Activated effector memory CD4-positive, alpha-beta T cell treated with anti-CD3 and anti-CD28 coated beads, Interleukin-2, amount 50 U/mL, for 16 hours (primary cell): ENCODE measurements at regions not wholly inside any gene's neighbourhood (a gene's known extent, or its start where the extent isn't known, plus 50 kb on each side); places are given as distances from the start of the nearest gene placed in this dataset.
"Not testable (repeated sequence)": the region's sequence is repeated elsewhere in the genome, so short reads cannot be mapped to it uniquely, and the experiment has no call there.

Experiments used
- DNase-seq: peaks from one replicate; pipeline ENCODE4 v3.0.0-alpha.2; 2020

DNA sequence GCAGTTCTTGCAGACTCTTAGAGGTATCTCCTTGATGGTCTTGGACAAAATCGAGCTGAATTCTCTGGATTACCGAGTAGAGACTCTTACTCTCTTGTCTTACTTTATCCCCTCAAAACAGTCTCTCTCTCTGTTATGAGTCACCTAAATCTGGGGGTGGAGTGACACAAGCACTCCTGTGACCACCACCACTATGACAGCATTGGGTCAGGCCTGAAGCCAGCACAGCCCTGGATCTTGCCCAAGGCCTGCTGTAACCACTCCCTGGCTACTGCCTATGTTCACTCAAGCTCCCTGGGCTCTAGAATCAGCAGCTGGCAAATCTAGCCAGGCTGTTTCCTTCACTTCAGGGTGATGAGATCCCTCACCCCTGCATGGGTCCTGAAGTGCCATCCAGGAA is 662.5 kb downstream of the LUZP2 start:
- no peak for DNase-seq

GRCh38 chr11:25163421-25163820 is 666.6 kb downstream of the LUZP2 start:
- no peak for DNase-seq

DNA sequence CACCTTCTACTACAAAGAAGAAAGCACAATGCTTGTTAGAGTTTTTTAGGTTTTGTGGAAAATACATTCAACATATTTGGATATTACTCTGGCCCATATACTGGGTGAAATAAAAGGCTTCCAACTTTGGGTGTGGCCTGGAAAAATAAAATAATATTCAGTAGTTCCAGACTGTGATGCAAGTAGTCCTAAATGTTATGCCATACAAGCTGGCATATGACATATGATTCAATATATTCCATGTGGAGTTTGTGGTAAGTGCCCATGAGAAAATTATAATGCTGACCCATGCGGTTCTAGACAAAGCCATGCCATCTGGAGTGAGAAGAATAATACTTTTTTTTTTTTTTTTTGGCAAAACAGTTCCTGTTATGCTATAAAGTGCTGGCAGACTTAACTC is 683.3 kb downstream of the LUZP2 start:
- no peak for DNase-seq

- DNase-seq, result no peak
Measured at GRCh38 chr11:25183411-25183810, 686.6 kb downstream of the LUZP2 start.

- DNase-seq, result no peak
Measured at GRCh38 chr11:25197515-25197914, 700.7 kb downstream of the LUZP2 start.

DNA sequence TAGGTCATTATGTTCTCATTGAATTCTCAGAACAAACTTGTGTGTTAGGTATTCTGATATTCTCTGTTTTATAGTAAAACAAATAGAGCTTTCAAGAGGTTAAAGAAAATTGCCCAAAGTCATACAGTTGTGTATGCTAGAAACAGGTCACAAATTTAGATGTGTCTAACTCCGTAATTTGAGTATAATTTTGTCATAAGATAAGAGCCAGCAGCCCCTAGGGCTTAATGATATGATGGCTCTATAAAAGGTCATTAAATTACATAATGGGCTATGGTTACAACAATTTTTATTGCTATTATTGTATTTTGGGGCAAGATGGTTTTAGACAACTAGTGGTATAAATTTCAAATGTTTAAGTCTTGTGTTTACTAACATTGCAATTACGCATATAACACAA is 701.9 kb downstream of the LUZP2 start:
- no peak for DNase-seq

DNA sequence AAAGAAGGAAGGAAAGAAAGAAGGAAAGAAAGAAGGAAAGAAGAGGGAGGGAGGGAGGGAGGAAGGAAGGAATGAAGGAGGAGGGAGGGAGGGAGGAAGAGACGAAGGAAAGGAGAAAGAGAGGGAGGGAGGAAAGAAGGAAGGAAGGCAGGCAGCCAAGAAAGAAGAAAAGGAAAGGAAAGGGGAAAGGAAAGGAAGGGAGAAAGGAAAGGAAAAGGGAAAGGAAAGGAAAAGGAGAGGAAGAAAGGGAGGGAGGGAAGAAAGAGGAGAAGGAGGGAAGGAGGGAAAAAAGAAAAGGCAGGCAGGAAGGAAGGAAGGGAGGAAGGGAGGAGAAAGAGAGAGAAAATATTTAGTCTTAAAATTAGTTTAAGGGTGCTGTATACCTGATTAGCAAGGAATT is 704.1 kb downstream of the LUZP2 start:
- DNase-seq, result no peak

DNA sequence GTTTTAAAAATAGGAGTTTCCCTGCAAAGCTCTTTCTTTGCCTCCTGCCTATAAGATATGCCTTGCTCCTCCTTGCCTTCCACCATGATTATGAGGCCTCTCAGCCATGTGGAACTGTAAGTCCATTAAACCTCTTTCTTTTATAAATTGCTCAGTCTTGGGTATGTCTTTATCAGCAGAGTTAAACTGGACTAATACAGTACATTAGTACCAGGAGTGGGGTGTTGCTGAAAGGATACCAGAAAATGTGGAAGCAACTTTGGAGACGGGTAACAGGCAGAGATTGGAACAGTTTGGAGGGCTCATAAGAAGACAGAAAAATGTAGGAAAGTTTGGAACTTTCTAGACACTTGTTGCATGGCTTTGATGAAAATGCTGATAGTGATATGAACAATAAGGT is 709.9 kb downstream of the LUZP2 start:
- no peak for DNase-seq

DNA sequence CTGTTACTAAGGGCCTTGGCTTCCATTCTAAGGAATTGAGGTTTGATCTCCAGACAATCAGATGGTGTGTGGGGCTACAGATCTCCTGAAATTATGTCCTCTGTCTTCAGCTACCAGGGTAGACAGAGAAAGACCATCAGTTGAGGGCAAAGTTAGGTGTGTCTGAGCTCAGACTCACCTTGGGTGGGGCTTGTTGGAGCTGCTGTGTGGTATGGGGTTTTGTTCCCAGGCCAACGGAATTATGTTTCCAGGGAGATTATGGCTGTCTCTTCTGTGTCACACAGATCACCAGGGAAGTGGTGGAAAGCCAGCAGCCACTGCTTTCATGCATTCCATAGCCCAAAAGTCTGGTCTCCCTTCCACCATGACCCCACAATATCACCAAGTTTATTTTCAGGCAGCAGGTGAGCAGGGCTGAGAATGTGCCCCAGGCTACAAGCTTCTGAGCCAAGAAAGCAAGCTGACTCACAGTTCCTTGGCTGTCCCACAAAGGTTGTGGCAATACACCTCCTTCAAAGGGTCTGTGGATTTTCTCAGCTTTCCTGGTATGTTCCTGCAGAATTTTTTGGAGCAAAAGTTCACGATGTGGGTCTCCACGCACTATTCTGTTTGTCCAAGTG is 714.9 kb downstream of the LUZP2 start:
- DNase-seq, result no peak

DNA sequence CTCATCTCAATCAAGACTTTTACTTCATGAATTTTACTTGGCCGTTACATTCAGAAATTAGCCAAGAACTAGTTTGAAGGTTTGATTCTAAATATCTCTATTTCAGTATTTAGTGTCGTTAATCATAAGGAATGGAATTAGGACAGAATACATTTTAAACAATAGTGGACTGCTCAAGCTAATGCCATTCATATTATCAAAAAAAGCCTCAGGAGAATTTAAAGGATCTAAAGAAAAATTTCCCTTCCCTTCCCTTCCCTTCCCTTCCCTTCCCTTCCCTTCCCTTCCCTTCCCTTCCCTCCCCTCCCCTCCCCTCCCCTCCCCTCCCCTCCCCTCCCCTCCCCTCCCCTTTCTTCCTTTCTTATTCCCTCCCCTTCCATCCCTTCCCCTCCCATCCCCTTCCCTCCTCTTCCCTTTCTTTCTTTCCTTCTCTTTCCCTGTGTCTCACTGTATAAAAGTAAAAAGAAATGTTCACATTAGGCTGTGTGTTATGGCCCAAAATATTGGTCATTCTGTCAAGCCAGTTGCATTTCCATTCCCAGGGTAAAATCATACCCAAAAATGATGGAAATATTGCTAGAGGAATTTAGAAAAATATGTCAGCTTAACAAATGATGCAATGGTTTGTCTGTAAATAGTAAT is 717.8 kb downstream of the LUZP2 start:
- DNase-seq, result no peak

DNA sequence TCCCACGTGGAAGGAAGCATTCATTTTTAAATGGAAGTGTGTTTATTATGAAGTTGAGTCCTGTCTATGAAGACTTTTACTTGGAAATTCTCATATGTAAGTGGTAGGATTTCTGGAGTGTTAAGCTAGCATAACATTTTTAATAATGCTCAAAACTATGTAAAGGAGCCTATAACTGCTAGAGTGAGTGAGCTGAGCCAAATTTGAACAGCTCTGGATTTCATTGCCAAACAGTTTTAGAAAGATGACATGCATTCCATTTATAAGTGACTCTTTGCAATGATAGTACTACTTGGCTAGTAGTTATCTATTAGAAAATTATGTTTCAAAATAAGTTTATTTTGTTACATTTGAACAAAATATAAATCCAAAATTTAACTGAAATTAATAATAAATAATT is 721.2 kb downstream of the LUZP2 start:
- no peak for DNase-seq

DNA sequence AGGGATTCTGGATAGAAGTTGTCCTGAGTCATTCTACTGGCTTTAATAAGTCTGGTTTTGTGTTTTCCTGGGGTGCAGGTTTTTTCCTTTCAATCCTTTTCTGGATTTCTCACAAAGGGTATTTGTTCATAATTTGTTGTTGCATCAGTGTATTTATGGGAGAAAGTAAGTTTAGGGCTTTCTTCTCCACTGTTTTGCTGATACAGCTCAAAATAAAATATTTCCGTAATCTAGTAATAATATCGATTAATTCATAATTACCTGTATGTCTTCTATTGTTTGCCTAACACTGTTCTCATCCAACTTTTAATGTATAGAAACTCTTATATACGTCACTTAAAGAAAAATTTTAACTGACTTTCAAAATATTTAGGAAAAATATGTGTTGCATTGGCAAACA is 728.2 kb downstream of the LUZP2 start:
- DNase-seq, result no peak

- no peak for DNase-seq
Measured at GRCh38 chr11:25242928-25243327, 746.1 kb downstream of the LUZP2 start.

- DNase-seq, result no peak
Measured at GRCh38 chr11:25244126-25244525, 747.3 kb downstream of the LUZP2 start.

DNA sequence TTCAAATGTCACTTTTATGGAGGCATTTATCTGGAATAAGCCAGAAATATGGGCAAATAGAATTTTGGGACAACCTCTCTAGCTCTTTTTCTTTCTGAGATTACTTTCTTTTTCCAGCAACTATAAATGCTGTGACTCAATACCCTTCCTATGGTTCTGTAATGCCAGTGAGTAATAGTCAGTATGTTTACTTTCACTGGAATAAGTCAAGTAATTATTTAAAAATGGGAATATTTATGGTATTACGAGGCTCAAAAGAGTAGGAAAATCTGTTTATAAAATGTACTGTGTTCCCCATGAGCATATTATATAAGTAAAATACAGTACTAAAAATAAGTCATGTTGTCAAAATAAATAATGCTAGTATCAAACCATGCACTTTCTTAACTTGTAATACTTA is 750.5 kb downstream of the LUZP2 start:
- no peak for DNase-seq

DNA sequence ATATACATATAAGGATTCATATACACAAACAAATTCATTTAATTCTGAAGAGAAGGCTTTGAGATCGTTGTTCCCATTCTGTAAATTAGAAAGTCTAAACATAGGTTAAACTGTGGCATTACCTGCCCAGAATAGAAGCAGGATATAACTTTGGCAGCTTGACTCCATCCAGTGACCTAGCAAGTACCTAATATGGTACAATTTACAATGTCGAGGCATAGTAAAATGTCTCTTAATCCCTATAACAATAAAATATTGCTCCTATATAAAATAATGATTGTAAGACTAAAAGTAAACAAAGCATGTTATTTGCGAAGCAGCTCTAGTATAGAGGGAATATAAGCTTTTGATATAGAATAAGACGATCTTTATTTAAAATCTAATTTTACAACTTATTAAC is 756.0 kb downstream of the LUZP2 start:
- DNase-seq, result no peak

DNA sequence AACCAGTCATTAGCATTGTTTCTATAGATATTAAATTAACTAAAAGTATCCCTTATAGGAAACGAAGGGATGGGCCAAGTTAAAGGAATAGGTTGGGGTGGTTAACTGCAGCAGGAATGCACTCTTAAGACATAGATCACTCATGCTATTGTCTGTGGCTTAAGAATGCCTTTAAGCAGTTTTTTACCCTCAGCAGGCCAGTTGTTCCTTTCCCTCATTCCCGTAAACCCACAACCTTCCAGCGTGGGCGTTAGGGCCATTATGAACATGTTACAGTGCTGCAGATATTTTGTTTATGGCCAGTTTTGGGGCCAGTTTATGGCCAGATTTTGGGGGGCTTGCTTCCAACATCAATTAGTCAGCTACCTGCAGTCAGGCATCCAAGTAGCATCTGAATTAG is 767.0 kb downstream of the LUZP2 start:
- not testable (repeated sequence) for DNase-seq

DNA sequence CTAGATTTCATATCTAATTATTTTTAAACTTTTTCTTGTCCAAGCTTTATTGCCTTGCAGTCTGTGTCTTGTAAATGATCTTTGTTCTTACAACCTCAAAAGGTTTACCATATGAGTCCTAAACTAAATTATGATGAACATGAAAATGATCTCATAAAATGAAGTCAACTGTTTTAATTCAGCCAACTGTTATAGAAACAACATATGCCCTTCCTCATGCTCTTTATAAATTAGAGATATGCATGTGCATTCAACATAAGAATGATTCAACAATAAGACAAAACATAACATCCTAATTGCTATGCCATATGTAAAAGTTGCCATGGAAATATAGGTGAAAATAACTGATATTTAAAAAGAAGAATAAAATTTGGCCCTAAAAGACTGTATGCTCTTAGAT is 774.4 kb downstream of the LUZP2 start:
- DNase-seq, result no peak

DNA sequence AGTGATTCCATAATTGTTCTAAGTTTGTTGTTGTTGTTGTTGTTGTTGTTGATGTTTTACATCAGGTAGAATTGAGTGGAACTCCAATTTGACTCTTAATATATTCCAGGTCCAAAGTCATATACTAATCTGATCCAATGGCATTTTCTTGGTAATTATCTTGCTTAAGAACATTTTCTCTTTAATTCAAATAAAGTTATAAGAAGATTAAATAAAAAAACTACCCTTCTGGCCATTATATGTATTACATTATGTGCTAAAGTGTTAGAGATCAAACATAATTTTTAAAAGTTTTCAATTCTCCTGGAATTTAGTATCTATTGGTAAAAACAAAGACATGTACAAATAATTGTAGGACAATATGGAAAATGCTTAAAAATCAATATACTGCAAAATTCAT is 775.4 kb downstream of the LUZP2 start:
- DNase-seq, result no peak

GRCh38 chr11:25280821-25281220 is 784.0 kb downstream of the LUZP2 start:
- not testable (repeated sequence) for DNase-seq

- no peak for DNase-seq
Measured at GRCh38 chr11:25293166-25293565, 796.3 kb downstream of the LUZP2 start.

- no peak for DNase-seq
Measured at GRCh38 chr11:25298450-25298849, 801.6 kb downstream of the LUZP2 start.

GRCh38 chr11:25309818-25310217 is 813.0 kb downstream of the LUZP2 start:
- no peak for DNase-seq

- DNase-seq, result no peak
Measured at GRCh38 chr11:25317216-25317615, 820.4 kb downstream of the LUZP2 start.

DNA sequence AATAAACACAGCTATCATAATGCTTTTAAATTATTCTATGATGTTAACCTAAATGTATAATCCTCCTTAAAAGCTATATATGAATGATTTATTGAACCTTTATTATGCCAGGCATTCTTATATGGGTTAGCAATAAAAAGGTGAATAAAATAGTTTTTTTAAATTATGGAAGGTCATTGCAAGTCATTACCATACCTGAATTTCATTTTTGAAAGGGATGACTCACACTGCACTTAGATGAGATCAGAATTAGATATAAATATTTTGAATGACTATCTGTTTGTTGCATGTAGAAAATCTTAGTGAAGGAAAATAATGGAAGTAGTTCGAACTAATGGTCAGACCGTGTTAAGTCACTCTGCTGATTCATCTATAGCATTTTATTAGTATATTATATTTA is 822.3 kb downstream of the LUZP2 start:
- DNase-seq, result no peak
